IMR-90 (cell line): ENCODE measurements at regions not wholly inside any gene's neighbourhood (a gene's known extent, or its start where the extent isn't known, plus 50 kb on each side); places are given as distances from the start of the nearest gene placed in this dataset.
A peak's percentile ranks its signal among the peaks of the same experiment; 100 is the strongest.

Source experiments
- ATAC-seq: fragments of 200-7000 bp; cut with Tn5 transposase; 2 replicates; pipeline ENCODE4 v1.9.1; 2020; ENCODE audit warnings: low read depth, mild to moderate bottlenecking, moderate library complexity
- BruUV-seq: library from RNA; stranded (reverse); fragments of 400-500 nt; replicated peaks from 2 replicates; lab custom pipeline; 2021; lab: Mats Ljungman, UMichigan
- CTCF ChIA-PET: fragments of 300-600 bp; formaldehyde crosslinking; extraction: SDS; loops from one replicate; lab custom pipeline; 2021; ENCODE audit warnings: antibody characterized with exemption; lab: Yijun Ruan, JAX
- POLR2A ChIA-PET: fragments of 300-600 bp; sonication (Branson Sonifier 250); formaldehyde crosslinking; loops from one replicate; lab custom pipeline; 2022; ENCODE audit warnings: antibody characterized with exemption; ENCODE audit not compliant: unreplicated experiment; lab: Charles Lee
- DNase-seq: peaks from one replicate; pipeline ENCODE4 v3.0.0; 2013
- H2AFZ ChIP-seq: replicated peaks from 2 replicates; pipeline ENCODE3; 2013; ENCODE audit warnings: low read length, mild to moderate bottlenecking; ENCODE audit not compliant: poor library complexity
- H2AK5ac ChIP-seq: 2 replicates; pipeline ENCODE4 v1.6.1; 2013; ENCODE audit warnings: low read depth, low read length, inconsistent platforms
- H2AK9ac ChIP-seq: replicated peaks from 2 replicates; pipeline ENCODE3; 2013; ENCODE audit warnings: mild to moderate bottlenecking, low read depth, low read length, moderate library complexity; ENCODE audit not compliant: poor library complexity
- H2BK120ac ChIP-seq: 2 replicates; pipeline ENCODE4 v1.6.1; 2013; ENCODE audit warnings: low read depth, low read length, inconsistent platforms
- H2BK15ac ChIP-seq: 3 replicates; pipeline ENCODE4 v1.6.1; 2013; ENCODE audit warnings: low read depth, low read length, inconsistent platforms
- H2BK20ac ChIP-seq: 2 replicates; pipeline ENCODE4 v1.6.1; 2013; ENCODE audit warnings: low read depth, mild to moderate bottlenecking, inconsistent platforms, low read length, moderate library complexity
- H2BK5ac ChIP-seq: 2 replicates; pipeline ENCODE4 v1.6.1; 2013; ENCODE audit warnings: mild to moderate bottlenecking, low read depth, low read length, inconsistent platforms; ENCODE audit not compliant: poor library complexity, severe bottlenecking
- H3K14ac ChIP-seq: replicated peaks from 2 replicates; pipeline ENCODE4 v1.6.1; 2013; ENCODE audit warnings: low read depth, low read length, inconsistent platforms
- H3K18ac ChIP-seq: 2 replicates; pipeline ENCODE4 v1.6.1; 2013; ENCODE audit warnings: low read depth, low read length, control low read depth
- H3K23ac ChIP-seq: 2 replicates; pipeline ENCODE4 v1.6.1; 2013; ENCODE audit warnings: low read depth, low read length, inconsistent platforms
- H3K27ac ChIP-seq: 2 replicates; pipeline ENCODE4 v1.5.1; 2013; ENCODE audit warnings: mild to moderate bottlenecking, control low read depth, low read length; ENCODE audit not compliant: insufficient read depth
- H3K27me3 ChIP-seq: 2 replicates; pipeline ENCODE4 v1.6.1; 2013; ENCODE audit warnings: low read length; ENCODE audit not compliant: control insufficient read depth, insufficient read depth
- H3K36me3 ChIP-seq: 2 replicates; pipeline ENCODE4 v1.6.1; 2013; ENCODE audit warnings: low read length, mixed read lengths; ENCODE audit not compliant: control insufficient read depth, insufficient read depth
- H3K4ac ChIP-seq: 2 replicates; pipeline ENCODE4 v1.6.1; 2013; ENCODE audit warnings: low read depth, low read length, inconsistent platforms
- H3K4me1 ChIP-seq: 2 replicates; pipeline ENCODE4 v1.6.1; 2013; ENCODE audit warnings: low read length, mixed read lengths; ENCODE audit not compliant: control insufficient read depth, insufficient read depth
- H3K4me2 ChIP-seq: 2 replicates; pipeline ENCODE4 v1.6.1; 2013; ENCODE audit warnings: low read depth, mild to moderate bottlenecking, control low read depth, low read length, moderate library complexity
- H3K4me3 ChIP-seq: 2 replicates; pipeline ENCODE4 v1.5.1; 2013; ENCODE audit warnings: low read depth, mild to moderate bottlenecking, control low read depth, low read length, moderate library complexity; ENCODE audit not compliant: insufficient read depth
- H3K56ac ChIP-seq: 2 replicates; pipeline ENCODE4 v1.6.1; 2013; ENCODE audit warnings: low read length, inconsistent platforms; ENCODE audit not compliant: insufficient read depth; ENCODE audit errors: extremely low read depth
- H3K79me1 ChIP-seq, 2 experiments: 2 replicates each; pipeline ENCODE4 v1.6.1; 2013; ENCODE audit warnings: low read length in 2 of 2, inconsistent platforms in 1 of 2, low read depth in 1 of 2
- H3K9ac ChIP-seq: 2 replicates; pipeline ENCODE4 v1.6.1; 2013; ENCODE audit warnings: low read depth, low read length, control low read depth
- H3K9me1 ChIP-seq: 2 replicates; pipeline ENCODE4 v1.6.1; 2013; ENCODE audit warnings: low read length, inconsistent platforms; ENCODE audit not compliant: insufficient read depth
- H3K9me3 ChIP-seq: 2 replicates; pipeline ENCODE4 v1.6.1; 2013; ENCODE audit warnings: low read length; ENCODE audit not compliant: control insufficient read depth, insufficient read depth
- H4K20me1 ChIP-seq: 2 replicates; pipeline ENCODE4 v1.6.1; 2013; ENCODE audit warnings: low read length, inconsistent platforms; ENCODE audit not compliant: insufficient read depth
- H4K5ac ChIP-seq: 2 replicates; pipeline ENCODE4 v1.6.1; 2013; ENCODE audit warnings: mild to moderate bottlenecking, low read depth, low read length, control low read depth
- H4K8ac ChIP-seq, 2 experiments: 2 replicates each; pipeline ENCODE4 v1.6.1; 2013; ENCODE audit warnings: low read depth in 2 of 2, low read length in 2 of 2, control low read depth in 1 of 2, inconsistent platforms in 1 of 2
- H4K91ac ChIP-seq: 2 replicates; pipeline ENCODE4 v1.6.1; 2013; ENCODE audit warnings: low read depth, low read length, inconsistent platforms; ENCODE audit not compliant: insufficient read depth
- BHLHE40 ChIP-seq: fragments of 150-350 bp; IDR thresholded peaks from 2 replicates; pipeline ENCODE4 v1.6.1; 2016; ENCODE audit warnings: mild to moderate bottlenecking, low read depth, low read length
- CEBPB ChIP-seq: IDR thresholded peaks from 2 replicates; pipeline ENCODE4 v1.6.1; 2012; ENCODE audit warnings: low read depth, low read length, improper control_type of control experiment
- CHD1 ChIP-seq: IDR thresholded peaks from 2 replicates; pipeline ENCODE4 v1.6.1; 2012; ENCODE audit warnings: low read depth, low read length, improper control_type of control experiment
- ELK1 ChIP-seq: fragments of 150-350 bp; IDR thresholded peaks from 2 replicates; pipeline ENCODE4 v1.6.1; 2016; ENCODE audit warnings: low read depth, mild to moderate bottlenecking, low read length, moderate library complexity, borderline replicate concordance
- FOS ChIP-seq: fragments of 150-350 bp; IDR thresholded peaks from 2 replicates; pipeline ENCODE4 v1.6.1; 2016; ENCODE audit warnings: low read depth, low read length
- MAFK ChIP-seq: IDR thresholded peaks from 2 replicates; pipeline ENCODE4 v1.6.1; 2012; ENCODE audit warnings: low read depth, low read length, improper control_type of control experiment
- MAZ ChIP-seq: IDR thresholded peaks from 2 replicates; pipeline ENCODE4 v1.6.1; 2012; ENCODE audit warnings: low read depth, mild to moderate bottlenecking, low read length, improper control_type of control experiment, moderate library complexity, borderline replicate concordance
- MXI1 ChIP-seq: IDR thresholded peaks from 2 replicates; pipeline ENCODE4 v1.6.1; 2012; ENCODE audit warnings: low read depth, mild to moderate bottlenecking, low read length, moderate library complexity, borderline replicate concordance
- NFE2L2 ChIP-seq: fragments of 150-350 bp; IDR thresholded peaks from 2 replicates; pipeline ENCODE4 v1.6.1; 2016; ENCODE audit warnings: low read depth, mild to moderate bottlenecking, low read length
- POLR2A ChIP-seq: IDR thresholded peaks from 2 replicates; pipeline ENCODE4 v1.6.1; 2012; ENCODE audit warnings: mild to moderate bottlenecking, low read depth, low read length
- RAD21 ChIP-seq: IDR thresholded peaks from 2 replicates; pipeline ENCODE4 v1.6.1; 2012; ENCODE audit warnings: low read length, improper control_type of control experiment
- RCOR1 ChIP-seq: IDR thresholded peaks from 2 replicates; pipeline ENCODE4 v1.6.1; 2012; ENCODE audit warnings: mild to moderate bottlenecking, low read length, improper control_type of control experiment; ENCODE audit not compliant: insufficient replicate concordance
- RFX5 ChIP-seq: IDR thresholded peaks from 2 replicates; pipeline ENCODE4 v1.8.0; 2012; ENCODE audit warnings: low read depth, mild to moderate bottlenecking, low read length, moderate library complexity
- SMC3 ChIP-seq: fragments of 150-350 bp; IDR thresholded peaks from 2 replicates; pipeline ENCODE4 v1.6.1; 2016; ENCODE audit warnings: low read depth, mild to moderate bottlenecking, antibody characterized with exemption, low read length, moderate library complexity
- WGBS, 2 experiments: methylation state at CpG; one replicate each; pipeline versions ENCODE4 v1.1.5 to v1.1.7; 2013; ENCODE audit warnings: missing lambda C conversion rate in 2 of 2; ENCODE audit not compliant: insufficient read length in 1 of 2; ENCODE audit errors: extremely low coverage in 2 of 2; 5-methylcytosine and 5-hydroxymethylcytosine counted together
- dilution Hi-C: fragments of 300-500 bp; cut with HindIII; formaldehyde crosslinking; loops from one replicate; pipeline ENCODE4 v1.14.3; 2018; ENCODE audit warnings: low sequenced_read_pairs; ENCODE audit not compliant: unreplicated experiment
- in situ Hi-C: fragments of 300-500 bp; cut with MboI; formaldehyde crosslinking; loops from 3 replicates; pipeline ENCODE4 v1.14.3; 2019; ENCODE audit warnings: low sequenced_read_pairs, inconsistent platforms, mixed read lengths
- intact Hi-C: fragments of 100-400 bp; cut with micrococcal nuclease; formaldehyde crosslinking; loops from 2 replicates; pipeline ENCODE4 v1.10.0; 2022
- TF ChIP-seq, protein P1 (sequence below): conservative IDR thresholded peaks from 2 replicates; pipeline ENCODE4 v1.5.1; 2012; ENCODE audit warnings: mild to moderate bottlenecking, low read depth, low read length, improper control_type of control experiment
- TF ChIP-seq, protein P2 (sequence below): fragments of 150-350 bp; IDR thresholded peaks from 2 replicates; pipeline ENCODE4 v1.6.1; 2017; ENCODE audit warnings: mild to moderate bottlenecking, antibody characterized with exemption, low read length, low read depth

- H3K9ac ChIP-seq = no peak overlapping the region
- H2BK15ac ChIP-seq = peak overlapping the region; percentile 48; the same call in 2 of the 3 replicates
- H2BK5ac ChIP-seq = peak overlapping the region; percentile 87
- H3K4me3 ChIP-seq = no peak overlapping the region
- H2AK9ac ChIP-seq = peak overlapping the region; percentile 31
- peak overlapping the region; percentile 87 for H3K4ac ChIP-seq
- POLR2A ChIA-PET = interaction anchor here (2.2 kb wide), 1 partner anchor 13 kb away, joined by 9 read pairs; no protein-coding TSS in a partner anchor
- H3K36me3 ChIP-seq = no peaks in the 10 kb centered on the region
- peak overlapping the region; percentile 93; the same call in 1 of the 2 replicates for H3K27ac ChIP-seq
- no peaks in the 10 kb centered on the region for H3K9me3 ChIP-seq
- 0 out of 2 replicates have a peak, but pooled peaks cover 6% of the 10 kb centered on the region for H3K9me1 ChIP-seq
- TF ChIP-seq NFE2L2 (no peak), MAZ (no peak), BHLHE40 (no peak), RCOR1 (no peak), CEBPB (no peak), POLR2A (no peak), SMC3 (no peak), MXI1 (no peak), FOS (no peak), ELK1 (no peak), MAFK (no peak), RFX5 (no peak), RAD21 (no peak), CHD1 (no peak)
- TF ChIP-seq, protein P1, sequence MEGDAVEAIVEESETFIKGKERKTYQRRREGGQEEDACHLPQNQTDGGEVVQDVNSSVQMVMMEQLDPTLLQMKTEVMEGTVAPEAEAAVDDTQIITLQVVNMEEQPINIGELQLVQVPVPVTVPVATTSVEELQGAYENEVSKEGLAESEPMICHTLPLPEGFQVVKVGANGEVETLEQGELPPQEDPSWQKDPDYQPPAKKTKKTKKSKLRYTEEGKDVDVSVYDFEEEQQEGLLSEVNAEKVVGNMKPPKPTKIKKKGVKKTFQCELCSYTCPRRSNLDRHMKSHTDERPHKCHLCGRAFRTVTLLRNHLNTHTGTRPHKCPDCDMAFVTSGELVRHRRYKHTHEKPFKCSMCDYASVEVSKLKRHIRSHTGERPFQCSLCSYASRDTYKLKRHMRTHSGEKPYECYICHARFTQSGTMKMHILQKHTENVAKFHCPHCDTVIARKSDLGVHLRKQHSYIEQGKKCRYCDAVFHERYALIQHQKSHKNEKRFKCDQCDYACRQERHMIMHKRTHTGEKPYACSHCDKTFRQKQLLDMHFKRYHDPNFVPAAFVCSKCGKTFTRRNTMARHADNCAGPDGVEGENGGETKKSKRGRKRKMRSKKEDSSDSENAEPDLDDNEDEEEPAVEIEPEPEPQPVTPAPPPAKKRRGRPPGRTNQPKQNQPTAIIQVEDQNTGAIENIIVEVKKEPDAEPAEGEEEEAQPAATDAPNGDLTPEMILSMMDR = no peak
- TF ChIP-seq, protein P2, sequence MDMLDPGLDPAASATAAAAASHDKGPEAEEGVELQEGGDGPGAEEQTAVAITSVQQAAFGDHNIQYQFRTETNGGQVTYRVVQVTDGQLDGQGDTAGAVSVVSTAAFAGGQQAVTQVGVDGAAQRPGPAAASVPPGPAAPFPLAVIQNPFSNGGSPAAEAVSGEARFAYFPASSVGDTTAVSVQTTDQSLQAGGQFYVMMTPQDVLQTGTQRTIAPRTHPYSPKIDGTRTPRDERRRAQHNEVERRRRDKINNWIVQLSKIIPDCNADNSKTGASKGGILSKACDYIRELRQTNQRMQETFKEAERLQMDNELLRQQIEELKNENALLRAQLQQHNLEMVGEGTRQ = no peak
- dilution Hi-C loops = no loop called here
- DNase-seq = no peak
- peaks cover 23% of the 10 kb centered on the region for H3K4me1 ChIP-seq
- H3K79me1 ChIP-seq = peaks cover 0 to 17% of the 10 kb centered on the region in 2 experiments; a peak in 2 of 4 replicates
- peak overlapping the region; percentile 75 for H4K5ac ChIP-seq
- peak overlapping the region; percentile 70 for H2BK120ac ChIP-seq
- CTCF ChIA-PET = interaction anchor here (0.6 kb wide), 1 partner anchor 13 kb away, joined by 3 read pairs; no protein-coding TSS in a partner anchor
- H4K20me1 ChIP-seq = no peaks in the 10 kb centered on the region
- H3K23ac ChIP-seq = peak overlapping the region; percentile 88
- peak overlapping the region; percentile 55 to 62; a peak in 3 of 4 replicates for H4K8ac ChIP-seq
- H3K18ac ChIP-seq = peak overlapping the region; percentile 78
- H3K56ac ChIP-seq = no peak overlapping the region
- H2BK20ac ChIP-seq = peak overlapping the region; percentile 90
- H4K91ac ChIP-seq = peak overlapping the region; percentile 78
- WGBS, 2 experiments = no CpG with 5 or more reads among the region's 2 CpGs
- ATAC-seq = no peak
- no peaks in the 10 kb centered on the region for H3K27me3 ChIP-seq
- H3K4me2 ChIP-seq = no peak overlapping the region
- intact Hi-C loops = no loop called here
- H3K14ac ChIP-seq = peak overlapping the region; percentile 70
- in situ Hi-C loops = no loop called here
- no peak overlapping the region for H2AFZ ChIP-seq
- no TSS peak for BruUV-seq
- peak overlapping the region; percentile 63; the same call in 1 of the 2 replicates for H2AK5ac ChIP-seq
Measured at GRCh38 chr2:150588506-150588870, 101.0 kb upstream of the RND3 start.
